HG03575 (cell line): ENCODE measurements at regions not wholly inside any gene's neighbourhood (a gene's known extent, or its start where the extent isn't known, plus 50 kb on each side); places are given as distances from the start of the nearest gene placed in this dataset.
"Not testable (repeated sequence)": the region's sequence is repeated elsewhere in the genome, so short reads cannot be mapped to it uniquely, and the experiment has no call there.

Source experiments
- ATAC-seq: cut with Tn5 transposase; IDR thresholded peaks from one replicate; pipeline ENCODE4 v1.9.1; 2021; ENCODE audit not compliant: unreplicated experiment, insufficient number of reproducible peaks, low FRiP score; ENCODE audit errors: extremely low read depth

- ATAC-seq: no peak
These were observed 57.5 kb upstream of the PLPPR5 start for GRCh38 chr1:99062192-99062591.

- no peak for ATAC-seq
These were observed 64.5 kb upstream of the PLPPR5 start for GRCh38 chr1:99069146-99069545.

DNA sequence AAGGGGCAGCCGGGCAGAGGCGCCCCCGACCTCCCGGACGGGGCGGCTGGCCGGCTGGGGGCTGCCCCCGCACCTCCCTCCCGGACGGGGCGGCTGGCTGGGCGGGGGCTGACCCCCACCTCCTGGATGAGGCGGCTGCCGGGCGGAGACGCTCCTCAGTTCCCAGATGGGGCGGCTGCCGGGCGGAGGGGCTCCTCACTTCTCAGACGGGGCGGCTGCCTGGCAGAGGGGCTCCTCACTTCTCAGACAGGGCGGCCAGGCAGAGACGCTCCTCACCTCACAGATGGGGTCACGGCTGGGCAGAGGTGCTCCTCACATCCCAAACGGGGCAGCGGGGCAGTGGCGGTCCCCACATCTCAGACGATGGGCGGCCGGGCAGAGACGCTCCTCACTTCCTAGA, 73.9 kb upstream of the PLPPR5 start:
- ATAC-seq: not testable (repeated sequence)

GRCh38 chr1:99082366-99082765, 77.7 kb upstream of the PLPPR5 start:
- no peak for ATAC-seq

- ATAC-seq: no peak
These were observed 78.7 kb upstream of the PLPPR5 start for GRCh38 chr1:99083338-99083737.

DNA sequence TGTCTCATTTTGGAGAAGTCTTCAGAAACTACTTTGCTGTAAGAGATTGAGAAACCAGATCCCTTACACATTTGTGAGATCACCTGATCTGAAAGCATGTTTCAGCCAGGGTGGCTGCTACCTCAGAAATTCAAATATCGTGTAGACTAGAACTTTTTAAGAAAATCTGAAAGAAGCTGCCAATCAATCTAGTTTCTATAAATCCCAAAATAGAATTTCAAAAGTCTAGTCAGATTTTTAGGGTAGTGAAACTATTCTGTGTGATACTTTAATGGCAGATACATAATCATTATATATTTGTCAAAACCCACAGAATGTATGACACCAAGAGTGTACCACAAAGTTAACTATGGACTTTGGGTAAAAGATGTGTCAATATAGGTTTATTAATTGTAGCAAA, 79.9 kb upstream of the PLPPR5 start:
- ATAC-seq: no peak

- ATAC-seq: no peak
These were observed 81.4 kb upstream of the PLPPR5 start for GRCh38 chr1:99086057-99086456.

GRCh38 chr1:99098589-99098988, 93.9 kb upstream of the PLPPR5 start:
- no peak for ATAC-seq

GRCh38 chr1:99106274-99106673, 101.6 kb upstream of the PLPPR5 start:
- no peak for ATAC-seq

- no peak for ATAC-seq
These were observed 103.0 kb upstream of the PLPPR5 start for GRCh38 chr1:99107680-99108079.

GRCh38 chr1:99110140-99111041, 105.7 kb upstream of the PLPPR5 start:
- ATAC-seq: no peak

GRCh38 chr1:99115231-99115630, 110.6 kb upstream of the PLPPR5 start:
- no peak for ATAC-seq

DNA sequence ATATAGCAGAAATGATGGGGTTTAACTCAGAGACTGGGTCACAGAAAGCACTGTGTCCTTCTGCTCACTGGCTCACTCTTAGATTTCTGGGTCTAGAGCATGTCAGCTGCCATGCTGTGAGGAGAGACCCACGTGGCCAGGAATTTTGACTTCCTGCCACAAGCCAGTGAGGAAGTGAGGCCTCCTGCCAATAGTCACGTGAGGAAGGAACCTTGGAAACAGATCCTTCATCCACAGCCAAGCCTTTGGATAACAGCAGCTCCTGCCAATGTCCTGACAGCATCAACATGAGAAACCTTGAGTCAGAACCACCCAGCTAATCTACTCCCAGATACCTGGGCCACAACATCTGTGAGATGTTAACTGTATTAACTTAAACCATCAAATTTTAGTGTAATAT, 114.5 kb upstream of the PLPPR5 start:
- ATAC-seq: no peak

- ATAC-seq: no peak
These were observed 117.4 kb upstream of the PLPPR5 start for GRCh38 chr1:99122039-99122438.

GRCh38 chr1:99123936-99124335, 119.3 kb upstream of the PLPPR5 start:
- no peak for ATAC-seq

GRCh38 chr1:99131546-99131945, 126.9 kb upstream of the PLPPR5 start:
- no peak for ATAC-seq

- no peak for ATAC-seq
These were observed 129.3 kb upstream of the PLPPR5 start for GRCh38 chr1:99133756-99134500.

DNA sequence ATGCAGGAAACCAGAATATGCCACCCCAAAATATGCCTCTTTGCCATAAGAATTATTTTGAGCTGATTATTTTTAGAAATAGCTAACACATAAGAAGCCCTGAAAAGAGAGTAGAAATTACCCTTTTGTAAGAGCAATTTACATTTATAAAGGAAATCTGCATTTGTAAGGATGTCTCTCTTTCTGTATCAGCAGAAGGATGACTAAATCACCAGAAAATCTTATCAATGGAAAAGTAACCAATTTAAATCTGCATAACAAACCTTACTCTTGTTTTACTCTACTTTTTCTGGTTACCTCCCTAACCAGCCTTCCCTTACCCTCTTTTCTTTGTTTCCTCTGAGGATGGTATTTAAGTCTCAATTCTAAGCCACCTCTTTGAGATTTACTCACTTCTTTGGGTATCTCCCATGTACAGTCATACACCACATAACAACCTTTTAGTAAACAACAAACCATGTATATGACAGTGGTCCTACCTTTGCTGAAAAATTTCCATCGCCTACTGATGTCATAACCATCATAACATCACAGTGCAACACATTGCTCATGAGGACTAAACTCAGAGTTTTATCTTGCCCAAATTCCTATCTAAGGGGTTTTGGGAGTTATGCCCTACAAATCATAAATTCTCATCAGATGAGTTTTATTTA, 126.6 kb upstream of the PLPPR4 start:
- ATAC-seq: no peak

DNA sequence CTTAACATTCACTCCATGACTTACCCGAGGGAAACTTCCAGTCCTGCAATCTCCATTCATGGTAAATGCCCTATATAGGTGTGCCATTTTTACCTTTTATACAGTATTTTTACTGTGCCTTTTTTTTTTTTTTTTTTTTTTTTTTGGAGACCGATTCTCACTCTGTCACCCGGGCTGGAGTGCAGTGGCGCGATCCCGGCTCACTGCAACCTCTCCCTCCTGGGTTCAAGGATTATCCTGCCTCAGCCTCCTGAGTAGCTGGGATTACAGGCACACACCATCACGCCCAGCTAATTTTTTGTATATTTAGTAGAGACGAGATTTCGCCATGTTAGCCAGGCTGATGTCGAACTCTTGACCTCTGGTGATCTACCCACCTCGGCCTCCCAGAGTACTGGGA, 124.4 kb upstream of the PLPPR4 start:
- ATAC-seq: no peak
